ENCODE measurements at regions not wholly inside any gene's neighbourhood (a gene's known extent, or its start where the extent isn't known, plus 50 kb on each side); places are given as distances from the start of the nearest gene placed in this dataset.

- TF ChIP-seq CTCF (IDR thresholded peaks at IDR 0.05; ENCODE audit: low read length) (no peak), EZH2phosphoT487 (IDR thresholded peaks at IDR 0.05; ENCODE audit: low read length) (no peak)
Observed at GRCh38 chr5:99694884-99695283, 766.1 kb upstream of the CHD1 start.

Measured in MM.1S (cell line).